GM21515 (cell line): ENCODE measurements at regions not wholly inside any gene's neighbourhood (a gene's known extent, or its start where the extent isn't known, plus 50 kb on each side); places are given as distances from the start of the nearest gene placed in this dataset.
"Not testable (repeated sequence)": the region's sequence is repeated elsewhere in the genome, so short reads cannot be mapped to it uniquely, and the experiment has no call there.

ENCODE experiments used
- ATAC-seq: cut with Tn5 transposase; IDR thresholded peaks from one replicate; pipeline ENCODE4 v1.9.1; 2021; ENCODE audit not compliant: unreplicated experiment

GRCh38 chr18:6521803-6522418, 107.2 kb upstream of the L3MBTL4 start:
- peak; percentile 79 for ATAC-seq

GRCh38 chr18:6525604-6526003, 110.9 kb upstream of the L3MBTL4 start:
- no peak for ATAC-seq

DNA sequence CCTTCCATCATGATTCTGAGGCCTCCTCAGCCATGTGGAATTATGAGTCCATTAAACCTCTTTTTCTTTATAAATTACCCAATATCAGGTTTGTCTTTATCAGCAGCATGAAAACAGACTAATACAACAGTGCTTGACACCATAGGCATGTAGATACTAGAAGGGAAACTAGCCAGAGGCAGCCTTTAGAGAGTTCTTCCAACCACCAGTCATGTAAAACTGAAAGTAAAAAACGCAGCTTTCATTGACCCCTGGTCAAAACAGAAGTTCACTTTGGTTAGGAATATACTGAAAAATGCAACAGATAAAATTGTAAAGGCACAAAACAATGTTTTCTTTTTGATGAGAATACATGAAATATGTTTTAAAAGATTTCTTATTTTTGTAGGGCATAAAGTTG, 122.8 kb upstream of the L3MBTL4 start:
- peak; percentile 77 for ATAC-seq

DNA sequence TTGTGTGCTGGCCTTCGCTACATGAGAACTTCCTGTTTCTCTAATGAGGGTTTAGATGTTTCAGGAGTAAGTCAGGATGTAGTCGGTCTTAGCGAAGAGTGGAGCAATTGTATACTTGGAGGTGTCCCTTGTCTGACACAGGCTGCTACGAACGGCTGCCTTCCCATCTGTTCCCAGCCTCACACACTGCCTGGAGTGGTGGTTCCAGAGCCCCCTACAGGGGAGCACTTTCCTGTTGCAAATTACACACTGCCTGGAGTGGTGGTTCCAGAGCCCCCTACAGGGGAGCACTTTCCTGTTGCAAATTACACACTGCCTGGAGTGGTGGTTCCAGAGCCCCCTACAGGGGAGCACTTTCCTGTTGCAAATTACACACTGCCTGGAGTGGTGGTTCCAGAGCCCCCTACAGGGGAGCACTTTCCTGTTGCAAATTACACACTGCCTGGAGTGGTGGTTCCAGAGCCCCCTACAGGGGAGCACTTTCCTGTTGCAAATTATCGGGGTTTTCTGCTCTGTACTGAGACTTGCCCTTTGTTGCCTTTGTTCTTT, 126.5 kb upstream of the L3MBTL4 start:
- ATAC-seq = not testable (repeated sequence)

DNA sequence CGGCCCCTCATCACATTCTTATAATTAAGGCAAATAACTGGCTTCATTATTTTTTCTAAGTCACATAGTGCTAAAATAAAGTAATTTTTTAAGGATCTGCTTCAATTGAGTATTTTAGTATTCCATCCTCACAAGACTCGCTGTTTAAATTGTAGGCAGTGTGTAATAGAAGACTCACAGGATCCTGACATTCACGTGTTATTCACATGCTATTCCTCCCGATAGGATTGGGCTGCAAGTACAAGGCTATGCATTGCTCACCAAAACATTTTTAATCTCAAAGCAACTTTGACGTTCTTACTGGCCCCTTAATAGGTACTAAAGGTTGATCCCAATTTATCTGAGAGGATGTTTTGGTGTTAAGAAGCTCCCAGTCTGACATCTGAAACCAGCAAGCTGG, 127.6 kb upstream of the L3MBTL4 start:
- no peak for ATAC-seq

DNA sequence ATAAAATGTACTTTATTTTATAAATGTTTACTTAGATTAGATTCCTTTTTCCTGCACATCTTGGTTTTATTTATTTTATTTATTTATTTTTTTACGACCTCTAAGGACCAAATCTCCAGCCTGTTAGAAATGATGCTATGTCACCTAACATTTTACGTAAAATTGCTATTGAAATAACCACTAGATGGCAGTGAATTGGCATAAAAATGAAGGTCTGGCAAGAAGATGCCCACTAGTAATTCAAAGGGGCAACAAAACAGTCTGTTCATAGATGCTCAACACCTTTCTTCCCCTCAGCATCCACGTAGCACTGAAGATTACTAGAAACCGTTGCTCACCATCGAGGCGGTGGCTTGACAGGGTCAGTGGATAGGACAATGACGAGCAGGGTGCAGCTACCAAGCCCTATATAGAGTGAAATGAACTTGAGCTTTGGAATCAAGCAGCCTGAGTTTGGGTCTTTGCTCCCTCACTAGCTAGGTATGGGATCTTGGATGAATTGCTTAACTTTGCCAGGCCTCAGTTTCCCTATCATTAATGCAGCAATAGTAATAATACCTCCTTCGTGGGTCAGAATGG, 128.7 kb upstream of the L3MBTL4 start:
- ATAC-seq = no peak

- ATAC-seq = no peak
These were observed 131.5 kb upstream of the L3MBTL4 start for GRCh38 chr18:6546229-6546628.

- ATAC-seq = no peak
These were observed 132.8 kb upstream of the L3MBTL4 start for GRCh38 chr18:6547476-6547875.

DNA sequence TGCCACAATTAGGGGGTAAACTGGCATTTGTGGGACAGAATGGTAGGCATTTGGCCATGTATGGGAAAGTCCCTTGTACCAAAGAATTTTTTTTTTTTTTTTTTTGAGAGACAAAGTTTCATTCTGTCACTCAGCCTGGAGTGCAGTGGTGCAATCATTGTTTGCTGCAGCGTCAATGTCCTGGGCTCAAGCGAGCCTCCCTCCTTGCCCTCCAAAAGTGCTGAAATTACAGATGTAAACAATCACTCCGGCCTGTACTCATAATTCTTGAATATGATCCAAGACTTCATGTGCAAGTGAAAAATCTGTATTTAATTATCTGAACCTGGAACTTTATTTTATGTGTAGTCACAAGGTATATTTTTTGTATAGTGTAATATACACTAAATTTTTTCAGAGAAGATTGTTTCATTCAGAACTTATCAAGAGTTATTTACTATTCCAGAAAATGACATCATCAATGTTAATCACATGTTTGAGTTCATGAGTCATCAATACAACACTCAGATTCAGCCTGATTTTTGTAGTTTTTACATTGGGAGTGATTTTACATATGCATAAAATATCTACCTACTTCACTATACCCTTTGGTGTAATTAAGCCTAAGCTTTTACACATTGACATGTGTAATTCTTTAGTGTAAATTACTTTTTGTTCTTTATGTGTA, 138.7 kb upstream of the L3MBTL4 start:
- no peak for ATAC-seq

DNA sequence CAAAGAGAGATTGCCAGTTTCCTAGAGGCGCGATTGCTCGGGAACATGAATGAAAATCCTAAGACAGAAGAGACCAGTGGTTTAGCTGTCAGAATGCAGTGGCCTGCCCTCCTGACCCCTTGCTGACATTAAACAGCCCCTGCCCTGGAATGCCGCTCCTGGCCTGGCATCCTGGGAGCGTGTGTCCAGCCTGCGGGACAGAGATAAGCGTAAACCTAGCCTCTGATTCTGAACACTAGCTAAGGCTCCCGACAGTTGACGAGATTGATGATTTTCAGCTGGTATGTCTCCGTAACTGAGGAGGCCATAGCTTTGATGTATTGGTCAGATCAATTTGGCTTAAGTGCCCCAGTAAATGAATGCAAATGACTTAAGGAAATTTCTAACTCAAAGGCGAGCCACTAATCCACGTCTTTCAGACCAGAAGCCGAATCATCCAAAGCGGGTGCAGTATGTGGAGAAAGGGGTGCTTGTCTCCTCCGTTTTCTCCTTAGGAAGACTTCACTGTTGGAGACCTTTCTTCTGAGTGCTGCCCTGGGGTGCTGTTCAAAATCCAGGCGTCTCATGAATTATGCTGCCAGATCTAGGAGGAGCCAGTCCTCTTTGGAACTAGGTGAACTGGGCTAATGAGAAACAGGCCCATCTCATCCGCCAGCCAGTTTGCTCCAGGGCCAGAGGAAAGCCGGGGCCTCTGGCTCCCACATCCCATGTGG, 142.5 kb upstream of the L3MBTL4 start:
- ATAC-seq = no peak

DNA sequence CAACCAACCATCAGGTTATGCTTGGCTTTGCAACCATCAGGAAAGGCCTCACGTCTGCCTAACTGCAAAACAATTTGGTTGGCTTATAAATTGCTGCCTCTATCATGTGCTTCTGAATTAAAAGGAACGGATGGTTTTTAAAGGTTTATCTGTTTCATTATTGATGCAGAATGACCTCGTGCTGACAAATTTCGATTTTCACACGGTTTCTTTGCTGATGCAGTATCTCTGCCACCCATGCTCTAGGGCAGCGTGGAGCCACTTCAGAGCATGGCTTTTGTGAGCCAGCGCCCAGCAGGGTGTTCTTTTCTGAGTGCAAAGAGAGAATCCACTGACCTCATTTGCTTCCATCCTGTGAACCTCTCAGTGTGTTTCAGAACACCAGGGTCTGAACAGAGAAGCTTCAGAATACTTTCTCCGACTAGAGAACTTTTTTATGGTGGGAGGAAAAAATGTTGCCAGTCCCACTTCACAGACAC, 143.1 kb upstream of the L3MBTL4 start:
- no peak for ATAC-seq

DNA sequence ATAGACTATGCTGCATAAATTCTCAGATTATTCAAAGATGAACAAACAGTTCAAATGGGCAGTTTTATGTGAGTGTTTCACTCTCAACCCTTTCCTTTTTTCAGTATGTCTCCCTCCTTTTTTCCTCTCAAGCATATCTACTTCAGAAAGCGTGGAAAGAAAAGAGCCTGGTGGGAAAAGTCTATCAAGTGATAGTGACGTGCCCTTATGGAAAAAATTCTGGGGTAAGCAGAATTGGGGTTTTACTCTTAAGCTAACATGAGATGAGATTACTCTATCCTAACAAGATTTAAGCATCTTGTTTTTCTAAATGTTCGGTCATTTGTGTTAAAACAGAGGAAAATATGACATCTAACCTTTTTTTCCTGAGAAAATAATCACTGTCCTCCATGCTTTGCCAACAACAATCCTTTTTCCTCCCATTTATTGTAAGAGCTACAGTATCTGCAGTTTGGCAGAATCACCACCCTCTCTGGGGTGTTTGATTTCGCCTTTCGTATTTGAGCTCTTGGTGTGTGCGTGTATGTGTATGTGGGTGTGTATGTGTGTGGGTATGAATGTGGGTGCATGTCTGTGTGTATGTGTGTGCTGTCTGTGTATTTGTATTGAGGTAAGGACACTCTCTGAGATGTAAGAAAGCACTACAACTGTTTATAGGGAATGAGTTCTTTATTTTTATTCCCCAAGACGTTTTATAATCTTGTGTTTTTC, 143.9 kb upstream of the L3MBTL4 start:
- ATAC-seq = no peak

DNA sequence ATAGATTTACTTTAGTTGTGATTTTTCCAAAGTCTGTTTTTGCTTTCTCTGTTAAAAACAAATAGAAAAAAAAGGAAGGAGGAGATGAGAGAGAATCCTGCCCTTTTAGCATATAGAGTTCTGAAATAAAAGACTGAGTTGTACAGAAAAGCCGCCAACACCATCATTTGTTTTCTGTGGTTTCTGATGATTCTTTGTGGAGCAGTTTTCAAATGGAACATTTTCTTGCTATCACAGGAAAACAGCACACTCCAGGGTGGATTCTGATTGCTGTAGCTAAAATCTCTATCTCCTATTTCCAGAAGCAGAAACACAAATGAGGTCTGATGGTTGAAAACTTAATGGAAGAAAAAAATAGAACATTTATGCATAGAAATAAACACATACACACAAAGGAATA, 144.6 kb upstream of the L3MBTL4 start:
- ATAC-seq = no peak

DNA sequence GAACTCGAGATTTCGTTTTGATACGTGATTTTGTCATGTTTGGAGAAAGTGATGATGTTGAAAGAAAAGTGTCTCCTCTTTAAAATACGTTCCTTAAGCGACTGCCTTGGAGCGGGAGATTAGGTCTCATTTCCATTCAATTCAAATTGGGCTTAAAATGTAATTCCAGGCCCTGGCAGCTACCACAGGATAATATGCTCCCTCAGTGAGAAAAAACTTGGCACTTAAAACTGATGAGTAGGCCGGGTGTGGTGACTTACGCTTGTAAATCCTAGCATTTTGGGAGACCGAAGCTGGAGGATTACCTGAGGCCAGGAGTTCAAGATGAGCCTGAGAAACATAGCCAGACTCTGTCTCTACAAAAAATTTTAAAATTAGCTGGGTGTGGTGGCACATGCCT, 146.3 kb upstream of the L3MBTL4 start:
- ATAC-seq = no peak

DNA sequence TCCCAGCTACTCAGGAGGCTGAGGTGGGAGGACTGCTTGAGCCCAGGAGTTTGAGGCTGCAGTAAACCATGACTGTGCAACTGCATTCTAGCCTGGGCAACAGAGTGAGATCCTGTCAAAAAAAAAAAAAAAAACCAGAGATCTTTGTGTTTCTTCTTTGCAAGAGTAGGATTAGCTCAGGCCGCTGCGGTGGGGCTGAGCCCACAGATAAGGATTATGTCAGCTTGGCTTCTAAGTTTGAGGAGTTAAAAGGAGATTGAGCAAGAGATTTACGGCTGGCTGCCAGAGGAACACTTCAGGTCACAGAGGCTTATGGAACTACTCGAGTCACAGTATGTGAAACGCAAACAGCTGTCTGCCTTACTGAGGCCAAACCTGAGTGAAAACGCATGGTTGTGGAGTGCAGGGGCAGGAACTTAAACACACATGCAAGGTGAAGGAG, 146.7 kb upstream of the L3MBTL4 start:
- ATAC-seq = no peak

GRCh38 chr18:6561862-6562291, 147.2 kb upstream of the L3MBTL4 start:
- no peak for ATAC-seq

DNA sequence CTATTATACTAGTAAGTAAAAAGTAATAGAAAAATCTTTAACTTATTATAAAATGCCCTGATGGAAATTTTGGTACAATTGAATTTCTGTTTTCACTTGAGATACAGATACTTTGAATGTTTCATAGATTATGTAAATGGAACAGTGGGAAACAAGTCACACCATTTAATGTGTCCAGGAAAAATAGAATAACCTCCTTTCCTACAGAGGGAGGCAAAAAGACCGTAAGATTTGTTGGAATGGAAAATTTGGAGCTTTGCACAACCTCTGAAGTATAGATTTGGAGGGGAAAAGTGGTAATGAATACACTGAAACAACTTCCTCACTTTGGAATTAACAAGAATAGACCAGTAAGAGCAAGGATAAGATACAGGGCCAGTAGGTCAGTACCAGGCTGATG, 149.2 kb upstream of the L3MBTL4 start:
- ATAC-seq = no peak

GRCh38 chr18:6564950-6565814, 150.5 kb upstream of the L3MBTL4 start:
- ATAC-seq = no peak

- no peak for ATAC-seq
These were observed 151.0 kb upstream of the L3MBTL4 start for GRCh38 chr18:6565815-6566081.

DNA sequence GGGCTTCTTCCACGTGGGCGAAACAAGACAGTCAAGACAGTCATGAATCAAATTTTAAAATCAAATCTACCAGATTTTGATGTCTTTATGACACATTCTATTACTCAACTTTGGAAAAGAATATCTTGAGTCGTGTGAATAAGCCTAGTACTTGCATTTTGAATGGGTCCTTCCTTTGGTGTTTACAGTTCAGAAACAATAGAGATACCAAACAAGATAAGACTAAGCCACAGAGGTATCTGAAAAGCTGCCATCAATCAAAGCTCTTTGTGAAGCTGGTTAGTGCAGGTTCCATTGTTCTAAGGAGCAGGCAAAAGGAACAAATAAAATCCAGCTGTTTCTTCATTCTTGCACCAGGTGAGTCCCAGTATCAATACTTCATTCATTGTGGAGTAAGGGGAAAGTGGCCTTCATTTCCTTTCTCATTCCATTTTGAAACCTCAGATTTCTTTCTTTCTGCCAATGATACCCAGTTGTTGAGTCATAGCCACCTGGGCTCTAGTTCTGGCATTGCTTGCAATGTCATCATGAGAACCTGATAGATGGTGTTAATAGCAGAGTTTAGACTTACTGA, 151.7 kb upstream of the L3MBTL4 start:
- ATAC-seq = no peak
